Smooth muscle cell (in vitro differentiated cells): ENCODE measurements at regions not wholly inside any gene's neighbourhood (a gene's known extent, or its start where the extent isn't known, plus 50 kb on each side); places are given as distances from the start of the nearest gene placed in this dataset.

Source experiments
- DNase-seq: peaks from one replicate; lab custom pipeline; 2025; ENCODE audit not compliant: unreplicated experiment; lab: John Stamatoyannopoulos, UW
- H2AFZ ChIP-seq: fragments of 200-600 bp; sonication (generic); 2 replicates; pipeline ENCODE4 v1.6.0; 2016; ENCODE audit warnings: antibody characterized with exemption, low read depth, mild to moderate bottlenecking
- H3F3A ChIP-seq: fragments of 200-600 bp; sonication (generic); 2 replicates; pipeline ENCODE4 v1.6.0; 2017; ENCODE audit warnings: antibody characterized with exemption, low read depth
- H3K27ac ChIP-seq: fragments of 200-600 bp; sonication (generic); 2 replicates; pipeline ENCODE4 v1.5.1; 2016; ENCODE audit warnings: low read depth, mild to moderate bottlenecking
- H3K27me3 ChIP-seq: fragments of 200-600 bp; sonication (generic); 2 replicates; pipeline ENCODE4 v1.6.1; 2016; ENCODE audit warnings: low read depth, mild to moderate bottlenecking
- H3K36me3 ChIP-seq: fragments of 200-600 bp; sonication (generic); 2 replicates; pipeline ENCODE4 v1.5.1; 2016; ENCODE audit warnings: low read depth
- H3K4me1 ChIP-seq: fragments of 200-600 bp; sonication (generic); 2 replicates; pipeline ENCODE4 v1.5.1; 2016; ENCODE audit warnings: low read depth
- H3K4me2 ChIP-seq: fragments of 200-600 bp; sonication (generic); 2 replicates; pipeline ENCODE4 v1.6.0; 2016; ENCODE audit warnings: mild to moderate bottlenecking
- H3K4me3 ChIP-seq: fragments of 200-600 bp; sonication (generic); 2 replicates; pipeline ENCODE4 v1.5.1; 2016; ENCODE audit warnings: mild to moderate bottlenecking
- H3K79me2 ChIP-seq: fragments of 200-600 bp; sonication (generic); 2 replicates; pipeline ENCODE4 v1.6.0; 2016; ENCODE audit warnings: low read depth, mild to moderate bottlenecking
- H3K9ac ChIP-seq: fragments of 200-600 bp; sonication (generic); 2 replicates; pipeline ENCODE4 v1.6.0; 2016; ENCODE audit warnings: low read depth
- H3K9me3 ChIP-seq: fragments of 200-600 bp; sonication (generic); replicated peaks from 2 replicates; pipeline ENCODE4 v1.5.1; 2016; ENCODE audit warnings: low read depth
- H4K20me1 ChIP-seq: fragments of 200-600 bp; sonication (generic); 2 replicates; pipeline ENCODE4 v1.6.0; 2016; ENCODE audit warnings: low read depth
- WGBS: methylation state at CpG from one replicate; pipeline ENCODE4 v1.1.7; 2016; ENCODE audit warnings: low lambda C conversion rate; 5-methylcytosine and 5-hydroxymethylcytosine counted together
- TF ChIP-seq, protein P1 (sequence below): fragments of 200-600 bp; sonication (generic); IDR thresholded peaks from 2 replicates; pipeline ENCODE4 v1.5.1; 2017; ENCODE audit warnings: borderline replicate concordance, mild to moderate bottlenecking, antibody characterized with exemption; ENCODE audit not compliant: insufficient read depth, poor library complexity, severe bottlenecking

DNA sequence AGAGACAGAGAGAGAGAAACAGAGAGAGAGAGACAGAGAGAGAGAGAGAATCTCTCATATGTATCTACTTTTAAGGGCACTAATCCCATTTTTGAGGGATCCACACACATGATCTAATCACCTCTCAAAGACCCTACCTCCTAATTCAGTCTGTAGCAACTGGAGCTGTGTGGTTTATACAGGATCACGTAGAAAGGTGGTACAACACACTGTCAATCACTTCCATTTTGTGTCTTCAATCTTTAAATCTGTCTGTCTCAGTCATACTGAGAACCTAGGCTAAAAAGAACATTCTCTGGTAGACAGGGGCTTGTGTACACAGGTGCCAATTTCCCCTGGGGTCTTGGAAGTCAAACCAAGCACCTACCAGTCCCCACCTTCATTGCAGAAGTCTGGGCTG lies 229.9 kb downstream of the TGFB2 start:
- Histone ChIP-seq H3K9me3 (no peaks in the 10 kb centered on the region), H3K4me3 (no peak overlapping the region), H3K27ac (no peak overlapping the region), H3F3A (no peaks in the 10 kb centered on the region), H4K20me1 (no peaks in the 10 kb centered on the region), H3K36me3 (no peaks in the 10 kb centered on the region), H3K4me1 (no peaks in the 10 kb centered on the region), H3K79me2 (no peaks in the 10 kb centered on the region), H3K9ac (no peak overlapping the region), H3K4me2 (no peak overlapping the region), H2AFZ (no peak overlapping the region), H3K27me3 (no peaks in the 10 kb centered on the region)
- TF ChIP-seq, protein P1, sequence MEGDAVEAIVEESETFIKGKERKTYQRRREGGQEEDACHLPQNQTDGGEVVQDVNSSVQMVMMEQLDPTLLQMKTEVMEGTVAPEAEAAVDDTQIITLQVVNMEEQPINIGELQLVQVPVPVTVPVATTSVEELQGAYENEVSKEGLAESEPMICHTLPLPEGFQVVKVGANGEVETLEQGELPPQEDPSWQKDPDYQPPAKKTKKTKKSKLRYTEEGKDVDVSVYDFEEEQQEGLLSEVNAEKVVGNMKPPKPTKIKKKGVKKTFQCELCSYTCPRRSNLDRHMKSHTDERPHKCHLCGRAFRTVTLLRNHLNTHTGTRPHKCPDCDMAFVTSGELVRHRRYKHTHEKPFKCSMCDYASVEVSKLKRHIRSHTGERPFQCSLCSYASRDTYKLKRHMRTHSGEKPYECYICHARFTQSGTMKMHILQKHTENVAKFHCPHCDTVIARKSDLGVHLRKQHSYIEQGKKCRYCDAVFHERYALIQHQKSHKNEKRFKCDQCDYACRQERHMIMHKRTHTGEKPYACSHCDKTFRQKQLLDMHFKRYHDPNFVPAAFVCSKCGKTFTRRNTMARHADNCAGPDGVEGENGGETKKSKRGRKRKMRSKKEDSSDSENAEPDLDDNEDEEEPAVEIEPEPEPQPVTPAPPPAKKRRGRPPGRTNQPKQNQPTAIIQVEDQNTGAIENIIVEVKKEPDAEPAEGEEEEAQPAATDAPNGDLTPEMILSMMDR = no peak
- DNase-seq = no peak
- WGBS = 100% methylated on average over 1 of the region's 1 CpG

DNA sequence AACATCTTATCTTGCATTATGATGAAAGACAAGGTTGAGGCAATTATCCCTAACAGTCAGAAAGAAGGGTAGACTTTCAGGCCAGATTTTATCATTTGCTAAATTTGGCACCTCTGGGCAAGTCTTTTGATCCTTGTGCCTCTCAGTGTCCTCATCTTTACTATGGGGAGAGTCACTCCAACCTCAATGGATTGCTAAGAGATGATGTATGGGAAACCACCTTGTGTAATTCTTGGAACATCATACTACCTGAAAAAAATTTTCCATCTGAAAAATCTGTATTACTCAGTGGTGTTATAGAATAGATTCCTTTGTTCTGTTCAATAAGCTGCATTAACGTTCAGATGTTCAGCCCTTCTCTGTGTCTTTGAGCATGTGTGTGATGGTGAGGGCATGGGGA lies 230.7 kb downstream of the TGFB2 start:
- Histone ChIP-seq H3K27me3 (no peaks in the 10 kb centered on the region), H3K4me1 (no peaks in the 10 kb centered on the region), H3K4me3 (no peak overlapping the region), H3F3A (no peaks in the 10 kb centered on the region), H3K27ac (no peak overlapping the region), H3K9me3 (no peaks in the 10 kb centered on the region), H3K36me3 (no peaks in the 10 kb centered on the region), H3K9ac (no peak overlapping the region), H4K20me1 (no peaks in the 10 kb centered on the region), H3K4me2 (no peak overlapping the region), H3K79me2 (no peaks in the 10 kb centered on the region), H2AFZ (no peak overlapping the region)
- 96% methylated on average over 1 of the region's 1 CpG for WGBS
- DNase-seq = no peak
- TF ChIP-seq, protein P1 = no peak

DNA sequence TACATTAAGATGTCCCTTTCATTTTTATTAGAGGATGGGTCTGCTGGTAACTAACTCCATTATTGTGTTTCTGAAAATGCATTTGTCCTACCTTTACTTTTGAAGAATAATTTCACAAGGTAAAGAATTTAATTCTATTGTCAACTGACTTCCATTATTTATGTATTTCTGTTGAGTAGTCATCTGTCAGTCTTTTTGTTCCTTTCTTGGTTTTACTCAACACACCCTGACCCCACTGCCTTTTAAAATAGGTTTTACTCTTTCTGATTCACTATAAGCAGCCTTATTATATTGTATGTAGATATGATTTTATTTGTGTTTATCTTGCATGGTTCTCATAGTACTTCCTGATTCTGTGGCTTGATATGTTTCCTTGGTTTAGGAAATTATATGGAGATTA lies 237.5 kb downstream of the TGFB2 start:
- H3K9ac ChIP-seq = no peak overlapping the region
- H3K27me3 ChIP-seq = no peaks in the 10 kb centered on the region
- H3K27ac ChIP-seq = no peak overlapping the region
- DNase-seq = no peak
- TF ChIP-seq, protein P1 = no peak
- H2AFZ ChIP-seq = no peak overlapping the region
- no peaks in the 10 kb centered on the region for H3K79me2 ChIP-seq
- H3K36me3 ChIP-seq = peaks cover 4% of the 10 kb centered on the region
- no peak overlapping the region for H3K4me2 ChIP-seq
- H4K20me1 ChIP-seq = no peaks in the 10 kb centered on the region
- H3K4me1 ChIP-seq = peaks cover 17% of the 10 kb centered on the region
- peaks cover 13% of the 10 kb centered on the region for H3F3A ChIP-seq
- H3K9me3 ChIP-seq = no peaks in the 10 kb centered on the region
- H3K4me3 ChIP-seq = no peak overlapping the region

DNA sequence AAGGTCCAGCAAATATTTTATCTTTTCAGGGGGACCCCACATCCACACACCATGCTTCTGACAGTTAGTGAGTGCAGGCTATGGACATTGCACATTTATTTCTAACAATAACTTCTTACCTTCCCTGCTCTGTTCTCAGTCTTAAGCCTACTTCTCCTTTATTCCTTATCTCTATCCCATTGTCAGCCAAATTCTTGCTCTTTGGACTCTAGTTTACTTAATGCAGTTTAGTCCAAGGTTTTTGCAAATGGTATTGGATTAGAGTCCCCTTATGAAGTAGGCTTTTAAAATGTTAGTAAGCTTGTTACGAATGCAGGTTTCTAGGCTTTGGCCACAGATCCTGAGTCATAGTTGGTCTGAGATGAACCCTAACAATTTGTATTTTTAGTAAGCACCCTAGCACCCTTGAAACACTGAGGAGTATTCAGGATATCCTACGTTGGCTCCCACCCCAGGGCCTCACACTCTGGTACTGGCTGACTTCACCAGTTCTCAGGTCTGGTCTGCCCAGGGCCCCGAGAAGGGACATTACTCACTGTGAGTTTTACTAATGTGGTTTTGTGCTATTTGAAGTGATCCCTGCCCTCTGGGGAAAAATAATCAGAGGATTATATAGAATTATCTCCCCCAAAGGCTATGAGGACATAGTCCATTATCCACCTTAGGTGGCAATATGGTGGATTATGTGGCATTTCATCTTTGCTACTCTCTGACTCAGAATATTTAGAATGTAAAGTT lies 239.5 kb downstream of the TGFB2 start:
- TF ChIP-seq, protein P1 = no peak
- Histone ChIP-seq H3K36me3 (peaks cover 4% of the 10 kb centered on the region), H3K79me2 (no peaks in the 10 kb centered on the region), H2AFZ (no peak overlapping the region), H3K4me1 (peaks cover 19% of the 10 kb centered on the region), H4K20me1 (no peaks in the 10 kb centered on the region), H3K9me3 (no peaks in the 10 kb centered on the region), H3K4me2 (peak overlapping the region; percentile 63), H3F3A (peaks cover 19% of the 10 kb centered on the region), H3K9ac (peak overlapping the region; percentile 68), H3K4me3 (no peak overlapping the region), H3K27me3 (no peaks in the 10 kb centered on the region), H3K27ac (peak overlapping the region; percentile 96)
- WGBS = 10% methylated on average over 3 of the region's 3 CpGs
- no peak for DNase-seq
